GM12878 (cell line): ENCODE measurements at regions not wholly inside any gene's neighbourhood (a gene's known extent, or its start where the extent isn't known, plus 50 kb on each side); places are given as distances from the start of the nearest gene placed in this dataset.

Source experiments
- ATAC-seq: fragments of 200-7000 bp; cut with Tn5 transposase; 3 replicates; pipeline ENCODE4 v1.9.1; 2020; ENCODE audit warnings: mild to moderate bottlenecking, moderate library complexity
- BruUV-seq: library from RNA; stranded (reverse); fragments of 400-500 nt; replicated peaks from 2 replicates; lab custom pipeline; 2021; lab: Mats Ljungman, UMichigan
- CTCF ChIA-PET: fragments of 300-600 bp; sonication (Branson Sonifier 250); formaldehyde crosslinking; extraction: SDS; loops from one replicate; lab custom pipeline; 2021; ENCODE audit warnings: inconsistent platforms; lab: Yijun Ruan, JAX
- POLR2A ChIA-PET: fragments of 350-600 bp; formaldehyde crosslinking; extraction: SDS; loops from one replicate; lab custom pipeline; 2021; ENCODE audit warnings: inconsistent platforms; lab: Charles Lee
- RAD21 ChIA-PET: fragments of 300-600 bp; sonication (Branson Sonifier 250); formaldehyde crosslinking; loops from one replicate; lab custom pipeline; 2023; ENCODE audit warnings: antibody characterized with exemption; ENCODE audit not compliant: unreplicated experiment; lab: Charles Lee
- SMC1A ChIA-PET: fragments of 300-600 bp; sonication (Branson Sonifier 250); formaldehyde crosslinking; loops from one replicate; lab custom pipeline; 2023; ENCODE audit not compliant: unreplicated experiment, uncharacterized antibody; lab: Charles Lee
- DNase-seq: peaks from one replicate; pipeline ENCODE4 v3.0.0-alpha.2; 2011; ENCODE audit warnings: low read depth, low spot score
- FAIRE-seq: peaks from 3 replicates; lab custom pipeline; 2011; peaks lifted over from hg19 to GRCh38; lab: Jason Lieb, UNC
- H2AFZ ChIP-seq: 2 replicates; pipeline ENCODE4 v1.6.0; 2011; ENCODE audit warnings: low read depth, low read length, control low read depth; ENCODE audit not compliant: control insufficient read depth
- H3K27ac ChIP-seq: 2 replicates; pipeline ENCODE4 v1.5.1; 2011; ENCODE audit warnings: control low read depth; ENCODE audit not compliant: control insufficient read depth, insufficient read depth
- H3K27me3 ChIP-seq, 2 experiments: replicated peaks in 1 of 2; 2 replicates each; pipeline versions ENCODE4 v1.6.0 to v1.6.1; 2011; ENCODE audit warnings: low read length in 1 of 2; ENCODE audit not compliant: control insufficient read depth in 2 of 2, insufficient read depth in 2 of 2
- H3K36me3 ChIP-seq, 2 experiments: 2 replicates each; pipeline ENCODE4 v1.5.1; 2011; ENCODE audit warnings: low read length in 1 of 2; ENCODE audit not compliant: control insufficient read depth in 2 of 2, insufficient read depth in 2 of 2
- H3K4me1 ChIP-seq: 2 replicates; pipeline ENCODE4 v1.6.1; 2011; ENCODE audit warnings: mild to moderate bottlenecking, low read length, moderate library complexity, mixed read lengths; ENCODE audit not compliant: control insufficient read depth, insufficient read depth
- H3K4me2 ChIP-seq: 2 replicates; pipeline ENCODE4 v1.6.0; 2011; ENCODE audit warnings: control low read depth; ENCODE audit not compliant: control insufficient read depth, insufficient read depth
- H3K4me3 ChIP-seq: fragments of 200-600 bp; sonication (generic); 2 replicates; pipeline ENCODE4 v1.5.1; 2016
- H3K79me2 ChIP-seq: 2 replicates; pipeline ENCODE4 v1.6.0; 2011; ENCODE audit warnings: low read length; ENCODE audit not compliant: control insufficient read depth, insufficient read depth
- H3K9ac ChIP-seq: 2 replicates; pipeline ENCODE4 v1.8.0; 2011; ENCODE audit warnings: low read length, control low read depth, mixed read lengths; ENCODE audit not compliant: control insufficient read depth, insufficient read depth
- H3K9me3 ChIP-seq: replicated peaks from 3 replicates; pipeline ENCODE4 v1.5.1; 2011; ENCODE audit warnings: mild to moderate bottlenecking, low read length; ENCODE audit not compliant: control insufficient read depth, insufficient read depth
- H4K20me1 ChIP-seq: 2 replicates; pipeline ENCODE4 v1.6.0; 2011; ENCODE audit not compliant: control insufficient read depth, insufficient read depth
- BCL11A ChIP-seq: IDR thresholded peaks from 2 replicates; pipeline ENCODE4 v1.6.1; 2011; ENCODE audit warnings: low read depth, low read length
- BRCA1 ChIP-seq: IDR thresholded peaks from 2 replicates; pipeline ENCODE4 v1.6.1; 2011; ENCODE audit warnings: low read depth, low read length, improper control_type of control experiment
- CHD1 ChIP-seq: IDR thresholded peaks from 2 replicates; pipeline ENCODE4 v1.6.1; 2012; ENCODE audit warnings: low read depth, low read length, improper control_type of control experiment
- E2F8 ChIP-seq: fragments of 450-650 bp; IDR thresholded peaks from 2 replicates; pipeline ENCODE4 v1.6.1; 2018; ENCODE audit warnings: mild to moderate bottlenecking, low read depth, moderate library complexity; ENCODE audit not compliant: partially characterized antibody
- FOXK2 ChIP-seq: fragments of 450-650 bp; IDR thresholded peaks from 2 replicates; pipeline ENCODE4 v1.6.1; 2017; ENCODE audit warnings: mild to moderate bottlenecking, moderate library complexity
- HDGF ChIP-seq: fragments of 450-650 bp; IDR thresholded peaks from 2 replicates; pipeline ENCODE4 v1.6.1; 2016; ENCODE audit warnings: antibody characterized with exemption
- IRF3 ChIP-seq: fragments of 450-650 bp; IDR thresholded peaks from 2 replicates; pipeline ENCODE4 v1.6.1; 2014; ENCODE audit warnings: mild to moderate bottlenecking
- MTA3 ChIP-seq: IDR thresholded peaks from 2 replicates; pipeline ENCODE4 v1.6.1; 2012; ENCODE audit warnings: low read length, inconsistent platforms, borderline replicate concordance
- NFXL1 ChIP-seq: fragments of 450-650 bp; IDR thresholded peaks from 2 replicates; pipeline ENCODE4 v1.6.1; 2017; ENCODE audit warnings: antibody characterized with exemption, mild to moderate bottlenecking, borderline replicate concordance
- NR2F1 ChIP-seq: fragments of 450-650 bp; conservative IDR thresholded peaks from 2 replicates; pipeline ENCODE4 v1.6.1; 2017; ENCODE audit warnings: mild to moderate bottlenecking
- PAX8 ChIP-seq: fragments of 450-650 bp; IDR thresholded peaks from 2 replicates; pipeline ENCODE4 v1.6.1; 2017; ENCODE audit warnings: mild to moderate bottlenecking, moderate library complexity
- RB1 ChIP-seq: fragments of 450-650 bp; formaldehyde crosslinking; IDR thresholded peaks from 2 replicates; pipeline ENCODE4 v1.6.1; 2017; ENCODE audit warnings: mild to moderate bottlenecking, borderline replicate concordance
- SIN3A ChIP-seq: IDR thresholded peaks from 2 replicates; pipeline ENCODE4 v1.6.1; 2012; ENCODE audit warnings: low read depth, low read length, improper control_type of control experiment
- SIX5 ChIP-seq: IDR thresholded peaks from 2 replicates; pipeline ENCODE4 v1.6.1; 2011; ENCODE audit warnings: mild to moderate bottlenecking, low read depth, low read length, moderate library complexity; ENCODE audit not compliant: severe bottlenecking
- SMAD1 ChIP-seq: fragments of 450-650 bp; IDR thresholded peaks from 2 replicates; pipeline ENCODE4 v1.6.1; 2018; ENCODE audit warnings: mild to moderate bottlenecking, low read depth; ENCODE audit not compliant: partially characterized antibody
- SMARCA5 ChIP-seq: fragments of 450-650 bp; IDR thresholded peaks from 2 replicates; pipeline ENCODE4 v1.6.1; 2017; ENCODE audit warnings: mild to moderate bottlenecking
- TBL1XR1 ChIP-seq: IDR thresholded peaks from 2 replicates; pipeline ENCODE4 v1.6.1; 2012; ENCODE audit warnings: low read depth, low read length, improper control_type of control experiment
- ZNF384 ChIP-seq: IDR thresholded peaks from 2 replicates; pipeline ENCODE4 v1.6.1; 2012; ENCODE audit warnings: low read depth, mild to moderate bottlenecking, low read length, improper control_type of control experiment, borderline replicate concordance
- ZNF622 ChIP-seq: fragments of 450-650 bp; IDR thresholded peaks from 2 replicates; pipeline ENCODE4 v1.6.1; 2017; ENCODE audit warnings: mild to moderate bottlenecking, inconsistent platforms
- WGBS: methylation state at CpG from one replicate; pipeline ENCODE4 v1.1.6; 2016; ENCODE audit warnings: low lambda C conversion rate; ENCODE audit not compliant: insufficient replicate concordance, insufficient coverage; ENCODE audit errors: missing lambda C conversion rate; 5-methylcytosine and 5-hydroxymethylcytosine counted together
- in situ Hi-C: fragments of 300-500 bp; cut with MboI; formaldehyde crosslinking; loops from 9 replicates; pipeline ENCODE4 v1.14.3; 2018; ENCODE audit warnings: mixed read lengths
- intact Hi-C: fragments of 100-400 bp; cut with micrococcal nuclease; formaldehyde crosslinking; loops from one replicate; pipeline ENCODE4 v1.14.2; 2022; ENCODE audit not compliant: unreplicated experiment
- TF ChIP-seq, protein P1 (sequence below): fragments of 450-650 bp; IDR thresholded peaks from 2 replicates; pipeline ENCODE4 v1.6.1; 2017; ENCODE audit warnings: mild to moderate bottlenecking, moderate library complexity

GRCh38 chr13:54768214-54768613 is 1739.6 kb downstream of the OLFM4 start:
- no peaks in the 10 kb centered on the region for H3K4me1 ChIP-seq
- FAIRE-seq = no peak
- H3K79me2 ChIP-seq = no peaks in the 10 kb centered on the region
- ChIA-PET CTCF (no interaction called here), RAD21 (no interaction called here), POLR2A (no interaction called here), SMC1A (no interaction called here)
- WGBS = 15% methylated on average over 2 of the region's 2 CpGs
- no peak overlapping the region for H3K9ac ChIP-seq
- in situ Hi-C loops (no loop called here), intact Hi-C loops (no loop called here)
- no peaks in the 10 kb centered on the region for H3K36me3 ChIP-seq
- no peak for ATAC-seq
- no peak overlapping the region for H2AFZ ChIP-seq
- H3K27ac ChIP-seq = no peak overlapping the region
- no peak for DNase-seq
- no peaks in the 10 kb centered on the region for H3K9me3 ChIP-seq
- no peaks in the 10 kb centered on the region for H4K20me1 ChIP-seq
- H3K4me2 ChIP-seq = no peak overlapping the region
- H3K27me3 ChIP-seq = no peaks in the 10 kb centered on the region
- no peak overlapping the region for H3K4me3 ChIP-seq
- BruUV-seq = no TSS peak
- TF ChIP-seq HDGF (no peak), E2F8 (no peak), RB1 (no peak), SIN3A (no peak), SIX5 (no peak), NR2F1 (no peak), SMAD1 (no peak), IRF3 (no peak), BRCA1 (no peak), CHD1 (no peak), BCL11A (no peak), TBL1XR1 (no peak), ZNF622 (no peak), ZNF384 (no peak), SMARCA5 (no peak), NFXL1 (no peak), FOXK2 (no peak), MTA3 (no peak), PAX8 (no peak)
- TF ChIP-seq, protein P1, sequence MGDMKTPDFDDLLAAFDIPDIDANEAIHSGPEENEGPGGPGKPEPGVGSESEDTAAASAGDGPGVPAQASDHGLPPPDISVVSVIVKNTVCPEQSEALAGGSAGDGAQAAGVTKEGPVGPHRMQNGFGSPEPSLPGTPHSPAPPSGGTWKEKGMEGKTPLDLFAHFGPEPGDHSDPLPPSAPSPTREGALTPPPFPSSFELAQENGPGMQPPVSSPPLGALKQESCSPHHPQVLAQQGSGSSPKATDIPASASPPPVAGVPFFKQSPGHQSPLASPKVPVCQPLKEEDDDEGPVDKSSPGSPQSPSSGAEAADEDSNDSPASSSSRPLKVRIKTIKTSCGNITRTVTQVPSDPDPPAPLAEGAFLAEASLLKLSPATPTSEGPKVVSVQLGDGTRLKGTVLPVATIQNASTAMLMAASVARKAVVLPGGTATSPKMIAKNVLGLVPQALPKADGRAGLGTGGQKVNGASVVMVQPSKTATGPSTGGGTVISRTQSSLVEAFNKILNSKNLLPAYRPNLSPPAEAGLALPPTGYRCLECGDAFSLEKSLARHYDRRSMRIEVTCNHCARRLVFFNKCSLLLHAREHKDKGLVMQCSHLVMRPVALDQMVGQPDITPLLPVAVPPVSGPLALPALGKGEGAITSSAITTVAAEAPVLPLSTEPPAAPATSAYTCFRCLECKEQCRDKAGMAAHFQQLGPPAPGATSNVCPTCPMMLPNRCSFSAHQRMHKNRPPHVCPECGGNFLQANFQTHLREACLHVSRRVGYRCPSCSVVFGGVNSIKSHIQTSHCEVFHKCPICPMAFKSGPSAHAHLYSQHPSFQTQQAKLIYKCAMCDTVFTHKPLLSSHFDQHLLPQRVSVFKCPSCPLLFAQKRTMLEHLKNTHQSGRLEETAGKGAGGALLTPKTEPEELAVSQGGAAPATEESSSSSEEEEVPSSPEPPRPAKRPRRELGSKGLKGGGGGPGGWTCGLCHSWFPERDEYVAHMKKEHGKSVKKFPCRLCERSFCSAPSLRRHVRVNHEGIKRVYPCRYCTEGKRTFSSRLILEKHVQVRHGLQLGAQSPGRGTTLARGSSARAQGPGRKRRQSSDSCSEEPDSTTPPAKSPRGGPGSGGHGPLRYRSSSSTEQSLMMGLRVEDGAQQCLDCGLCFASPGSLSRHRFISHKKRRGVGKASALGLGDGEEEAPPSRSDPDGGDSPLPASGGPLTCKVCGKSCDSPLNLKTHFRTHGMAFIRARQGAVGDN = no peak
